Glutamatergic neuron (in vitro differentiated cells): ENCODE measurements at regions not wholly inside any gene's neighbourhood (a gene's known extent, or its start where the extent isn't known, plus 50 kb on each side); places are given as distances from the start of the nearest gene placed in this dataset.

Source experiments
- DNase-seq: peaks from one replicate; pipeline ENCODE4 v3.0.0; 2022
- H3K27ac Mint-ChIP-seq: one replicate; pipeline ENCODE4 v1.8.0; 2020; ENCODE audit warnings: mild to moderate bottlenecking, mixed read lengths, inconsistent platforms; ENCODE audit not compliant: unreplicated experiment
- H3K27me3 Mint-ChIP-seq: one replicate; pipeline ENCODE4 v1.8.0; 2020; ENCODE audit warnings: mild to moderate bottlenecking, moderate library complexity, mixed read lengths, inconsistent platforms; ENCODE audit not compliant: unreplicated experiment
- H3K36me3 Mint-ChIP-seq: one replicate; pipeline ENCODE4 v1.8.0; 2020; ENCODE audit warnings: mild to moderate bottlenecking, mixed read lengths, inconsistent platforms; ENCODE audit not compliant: unreplicated experiment
- H3K4me1 Mint-ChIP-seq: one replicate; pipeline ENCODE4 v1.8.0; 2020; ENCODE audit warnings: mild to moderate bottlenecking, low read depth, mixed read lengths, inconsistent platforms; ENCODE audit not compliant: unreplicated experiment
- H3K4me3 Mint-ChIP-seq: one replicate; pipeline ENCODE4 v1.8.0; 2020; ENCODE audit warnings: mild to moderate bottlenecking, mixed read lengths, inconsistent platforms; ENCODE audit not compliant: unreplicated experiment
- H3K9me3 Mint-ChIP-seq: one replicate; pipeline ENCODE4 v1.8.0; 2020; ENCODE audit warnings: mild to moderate bottlenecking, moderate library complexity, mixed read lengths, inconsistent platforms; ENCODE audit not compliant: unreplicated experiment
- CTCF ChIP-seq: fragments of 200-600 bp; sonication (generic); IDR thresholded peaks from one replicate; pipeline ENCODE4 v1.5.0; 2021; ENCODE audit not compliant: partially characterized antibody, unreplicated experiment

GRCh38 chr4:126807132-126807531 is 825.6 kb upstream of the INTU start:
- Mint-ChIP-seq H3K27me3 (no peaks in the 10 kb centered on the region), H3K36me3 (no peaks in the 10 kb centered on the region), H3K4me1 (peaks cover 5% of the 10 kb centered on the region), H3K9me3 (no peaks in the 10 kb centered on the region), H3K27ac (no peak overlapping the region), H3K4me3 (no peak overlapping the region)
- no peak for DNase-seq
- no peak for TF ChIP-seq CTCF

GRCh38 chr4:126812076-126812475 is 820.7 kb upstream of the INTU start:
- no peak for DNase-seq
- TF ChIP-seq CTCF, result no peak
- Mint-ChIP-seq H3K36me3 (no peaks in the 10 kb centered on the region), H3K27ac (no peak overlapping the region), H3K4me1 (peaks cover under 1% of the 10 kb centered on the region), H3K27me3 (no peaks in the 10 kb centered on the region), H3K9me3 (no peaks in the 10 kb centered on the region), H3K4me3 (no peak overlapping the region)

DNA sequence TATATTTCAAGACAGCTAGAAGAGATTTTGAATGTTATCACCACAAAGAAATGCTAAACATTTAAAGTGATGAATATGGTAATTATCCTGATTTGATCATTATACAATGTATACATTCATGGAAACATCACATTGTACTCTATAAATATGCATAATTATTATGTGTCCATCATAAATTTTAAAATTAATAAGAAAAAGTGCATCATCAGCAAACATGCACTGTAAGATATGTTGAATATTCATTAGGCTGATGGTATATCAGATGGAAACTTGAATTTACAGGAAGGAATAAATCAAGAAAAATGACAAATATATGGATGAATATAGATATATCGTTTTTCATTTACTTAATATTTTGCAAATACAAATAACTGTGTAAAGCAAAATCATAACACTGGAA is 812.1 kb upstream of the INTU start:
- H3K36me3 Mint-ChIP-seq, result no peaks in the 10 kb centered on the region
- no peak for TF ChIP-seq CTCF
- H3K27ac Mint-ChIP-seq, result no peak overlapping the region
- no peaks in the 10 kb centered on the region for H3K9me3 Mint-ChIP-seq
- DNase-seq, result no peak
- H3K27me3 Mint-ChIP-seq, result no peaks in the 10 kb centered on the region
- H3K4me3 Mint-ChIP-seq, result no peak overlapping the region
- no peaks in the 10 kb centered on the region for H3K4me1 Mint-ChIP-seq

DNA sequence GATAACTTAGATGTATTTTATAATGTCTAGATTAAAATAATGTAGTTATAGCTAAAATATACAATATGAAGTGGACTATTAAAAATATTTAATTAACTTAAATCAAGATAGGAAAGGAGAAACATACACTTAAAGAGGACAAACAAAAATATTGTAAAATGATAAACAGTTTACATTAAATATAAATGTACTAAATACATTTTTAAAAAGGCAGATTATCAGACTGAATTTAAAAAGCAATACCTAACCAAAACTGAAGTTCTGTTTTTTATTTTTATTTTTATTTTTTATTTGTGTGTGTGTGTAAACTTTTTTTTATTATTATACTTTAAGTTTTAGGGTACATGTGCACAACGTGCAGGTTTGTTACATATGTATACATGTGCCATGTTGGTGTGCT is 811.6 kb upstream of the INTU start:
- no peak for DNase-seq
- H3K27ac Mint-ChIP-seq, result no peak overlapping the region
- no peak for TF ChIP-seq CTCF
- no peaks in the 10 kb centered on the region for H3K27me3 Mint-ChIP-seq
- H3K9me3 Mint-ChIP-seq, result no peaks in the 10 kb centered on the region
- no peaks in the 10 kb centered on the region for H3K36me3 Mint-ChIP-seq
- no peak overlapping the region for H3K4me3 Mint-ChIP-seq
- no peaks in the 10 kb centered on the region for H3K4me1 Mint-ChIP-seq

GRCh38 chr4:126825083-126825482 is 807.7 kb upstream of the INTU start:
- no peaks in the 10 kb centered on the region for H3K36me3 Mint-ChIP-seq
- no peak overlapping the region for H3K27ac Mint-ChIP-seq
- DNase-seq, result no peak
- H3K9me3 Mint-ChIP-seq, result no peaks in the 10 kb centered on the region
- H3K27me3 Mint-ChIP-seq, result no peaks in the 10 kb centered on the region
- H3K4me3 Mint-ChIP-seq, result no peak overlapping the region
- no peak for TF ChIP-seq CTCF
- H3K4me1 Mint-ChIP-seq, result no peaks in the 10 kb centered on the region
